ENCODE measurements at regions not wholly inside any gene's neighbourhood (a gene's known extent, or its start where the extent isn't known, plus 50 kb on each side); places are given as distances from the start of the nearest gene placed in this dataset.
"Not testable (repeated sequence)": the region's sequence is repeated elsewhere in the genome, so short reads cannot be mapped to it uniquely, and the experiment has no call there.

- no peak for DNase-seq
Observed at GRCh38 chr19:27890206-27890605, 1322.7 kb downstream of the UQCRFS1 start.

DNA sequence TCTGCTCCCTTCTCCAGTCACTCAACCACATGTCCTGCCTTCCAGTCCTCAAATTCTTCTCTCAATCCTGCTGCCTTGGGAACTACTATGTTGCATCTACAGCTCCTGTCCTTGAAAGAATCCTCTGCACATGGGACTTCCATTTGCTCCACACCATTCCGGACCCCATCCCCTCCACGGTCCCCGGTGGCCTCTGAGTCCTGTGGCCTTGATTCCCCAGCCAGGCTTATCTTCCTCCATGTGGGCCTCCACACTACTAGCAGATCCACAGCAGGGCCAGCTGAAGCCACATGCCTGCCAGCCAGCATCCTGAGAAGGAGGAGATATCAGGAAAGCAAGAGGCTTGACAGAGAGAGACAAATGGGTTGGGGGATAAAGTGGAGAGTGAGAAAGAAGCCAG, 1323.8 kb downstream of the UQCRFS1 start:
- no peak for DNase-seq

DNA sequence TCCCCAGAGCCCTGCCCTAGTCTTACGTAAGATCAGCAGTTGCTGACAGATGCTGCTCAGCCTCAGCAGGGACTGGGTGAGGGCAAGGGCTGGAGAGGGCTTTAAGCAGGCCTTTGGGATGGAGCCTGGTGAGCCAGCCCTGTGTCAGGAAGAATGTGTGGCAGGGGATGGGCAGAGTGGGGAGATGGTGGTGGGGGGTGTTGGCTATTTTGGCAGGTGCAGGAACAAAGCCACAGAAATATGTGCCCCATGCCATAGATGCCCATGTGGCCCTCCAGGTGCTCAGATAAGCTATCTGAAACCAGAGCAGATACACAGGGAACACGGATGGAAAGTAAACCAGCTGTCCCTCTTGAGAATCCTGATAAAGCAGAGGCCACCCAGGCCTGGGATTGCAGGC, 1325.0 kb downstream of the UQCRFS1 start:
- no peak for DNase-seq

- DNase-seq: no peak
Observed at GRCh38 chr19:27885359-27885758, 1327.6 kb downstream of the UQCRFS1 start.

DNA sequence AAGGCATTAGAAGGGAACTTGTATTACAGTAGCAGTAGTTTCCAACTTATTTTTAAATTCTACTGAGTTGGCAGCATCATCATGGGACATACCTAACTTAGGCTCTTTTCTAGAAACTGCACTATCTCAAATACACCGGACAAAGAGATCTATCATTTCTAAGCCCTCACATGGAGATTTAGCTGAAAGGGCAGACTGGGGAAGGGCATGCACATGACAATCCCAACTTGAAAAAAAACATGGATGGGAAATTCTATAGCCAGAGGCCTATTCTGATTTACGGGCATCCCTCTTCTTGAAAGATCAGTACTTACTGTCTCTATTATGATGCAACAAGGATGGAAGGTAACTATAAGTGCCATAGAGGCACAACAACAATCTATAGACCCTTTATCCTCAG, 1328.6 kb downstream of the UQCRFS1 start:
- no peak for DNase-seq

GRCh38 chr19:27881213-27881612, 1331.7 kb downstream of the UQCRFS1 start:
- DNase-seq: no peak

GRCh38 chr19:27876976-27877512, 1335.9 kb downstream of the UQCRFS1 start:
- DNase-seq: no peak

DNA sequence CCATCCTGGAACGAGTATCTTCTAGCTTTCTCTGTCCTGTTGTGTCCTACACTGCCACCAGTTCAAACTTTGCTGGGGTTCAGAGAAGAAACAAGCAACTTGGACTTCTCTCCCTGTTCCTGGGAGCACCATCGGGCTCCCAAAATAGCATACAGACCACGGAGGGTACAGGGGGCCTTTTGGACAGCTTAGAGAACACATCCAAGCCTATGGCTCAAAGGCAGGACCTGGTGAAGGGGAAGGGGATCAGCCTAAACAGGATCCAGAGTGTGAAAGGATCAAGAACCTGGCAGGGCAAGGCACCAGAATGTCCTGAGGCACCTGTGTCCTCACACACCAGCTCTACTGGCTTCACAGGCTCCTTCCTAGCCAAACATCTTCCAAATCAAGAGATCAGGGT, 1336.5 kb downstream of the UQCRFS1 start:
- no peak for DNase-seq

DNA sequence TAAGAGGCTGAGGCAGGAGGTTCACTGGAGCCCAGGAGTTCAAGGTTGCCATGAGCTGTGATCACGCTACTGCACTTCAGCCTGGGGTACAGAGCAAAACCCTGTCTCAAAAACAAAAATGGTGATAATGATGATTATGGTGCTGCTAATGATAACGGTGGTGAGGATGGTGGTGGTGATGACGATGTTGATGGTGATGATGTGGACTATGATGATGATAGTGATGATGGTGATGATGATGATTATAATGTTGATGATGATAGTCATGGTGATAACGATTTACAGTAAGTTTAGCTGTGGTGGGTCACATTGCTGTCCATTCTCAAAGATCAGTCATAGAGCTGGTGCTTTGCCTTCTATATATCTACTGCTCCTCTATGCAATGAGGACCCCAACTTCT, 1340.6 kb downstream of the UQCRFS1 start:
- no peak for DNase-seq

DNA sequence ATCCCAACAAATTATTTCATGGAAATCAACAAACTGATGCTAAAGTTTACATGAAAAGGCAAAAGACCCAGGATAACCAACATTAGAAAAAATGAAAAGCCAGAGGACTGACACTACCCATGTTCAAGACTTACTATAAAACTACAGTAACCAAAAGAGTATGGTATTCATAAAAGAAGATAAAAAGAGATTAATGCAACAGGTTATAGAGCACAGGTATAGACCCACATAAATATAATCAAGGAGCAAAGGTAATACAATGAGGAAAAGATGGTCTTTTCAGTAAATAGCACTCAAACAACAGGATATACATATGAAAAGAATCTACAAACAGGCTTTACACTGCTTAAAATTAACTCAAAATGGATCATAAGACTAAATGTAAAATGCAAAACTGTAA, 1342.7 kb downstream of the UQCRFS1 start:
- DNase-seq: no peak

DNA sequence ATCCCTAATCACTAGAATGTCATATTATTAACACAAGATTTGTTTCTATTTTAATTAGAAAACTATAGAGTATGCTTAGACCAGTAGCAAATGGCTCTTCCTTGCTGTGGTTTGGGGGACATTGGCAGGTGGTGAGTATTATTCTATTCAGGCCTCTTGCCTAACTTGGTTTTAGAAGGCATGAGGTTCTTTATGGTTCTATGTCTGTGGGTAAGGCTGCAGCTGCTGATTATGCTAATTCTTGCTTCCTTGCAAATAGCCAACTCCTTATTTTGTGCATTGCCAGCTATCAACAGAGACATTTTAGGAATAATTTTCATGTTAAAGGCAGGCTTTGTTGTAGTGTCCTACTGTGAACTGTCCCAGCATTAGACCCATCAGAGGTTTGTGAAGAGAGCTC, 1344.9 kb downstream of the UQCRFS1 start:
- DNase-seq: no peak

GRCh38 chr19:27865927-27866777, 1346.8 kb downstream of the UQCRFS1 start:
- DNase-seq: no peak

- DNase-seq: no peak
Observed at GRCh38 chr19:27861411-27861975, 1351.5 kb downstream of the UQCRFS1 start.

DNA sequence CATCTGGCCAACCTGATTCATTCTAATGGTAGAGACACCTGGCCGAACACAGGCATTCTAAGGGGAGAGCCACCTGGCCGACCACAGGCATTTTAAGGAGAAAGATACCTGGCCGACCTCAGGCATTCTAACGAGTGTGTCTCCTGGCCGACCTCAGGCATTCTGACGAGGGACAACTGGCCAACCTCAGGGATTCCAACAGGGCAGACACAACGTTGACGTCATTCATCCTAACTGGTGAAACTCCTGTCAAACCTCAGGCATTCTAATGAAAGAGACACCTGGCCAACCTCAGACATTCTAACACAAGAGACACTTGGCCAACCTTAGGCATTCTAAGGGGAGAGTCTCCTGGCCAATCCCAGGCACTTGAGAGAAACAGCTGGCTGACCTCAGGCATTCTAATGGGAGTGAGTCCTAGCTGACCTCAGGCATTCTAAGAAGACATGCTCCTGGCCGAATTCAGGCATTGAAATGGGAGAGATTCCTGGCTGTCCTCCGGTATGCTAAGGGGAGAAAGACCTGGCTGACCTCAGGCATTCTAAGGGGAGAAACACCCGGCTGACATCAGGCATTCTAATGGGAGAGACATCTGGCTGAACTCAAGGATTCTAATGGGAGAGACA, 1352.5 kb downstream of the UQCRFS1 start:
- no peak for DNase-seq

GRCh38 chr19:27859689-27860088, 1353.3 kb downstream of the UQCRFS1 start:
- DNase-seq: no peak

DNA sequence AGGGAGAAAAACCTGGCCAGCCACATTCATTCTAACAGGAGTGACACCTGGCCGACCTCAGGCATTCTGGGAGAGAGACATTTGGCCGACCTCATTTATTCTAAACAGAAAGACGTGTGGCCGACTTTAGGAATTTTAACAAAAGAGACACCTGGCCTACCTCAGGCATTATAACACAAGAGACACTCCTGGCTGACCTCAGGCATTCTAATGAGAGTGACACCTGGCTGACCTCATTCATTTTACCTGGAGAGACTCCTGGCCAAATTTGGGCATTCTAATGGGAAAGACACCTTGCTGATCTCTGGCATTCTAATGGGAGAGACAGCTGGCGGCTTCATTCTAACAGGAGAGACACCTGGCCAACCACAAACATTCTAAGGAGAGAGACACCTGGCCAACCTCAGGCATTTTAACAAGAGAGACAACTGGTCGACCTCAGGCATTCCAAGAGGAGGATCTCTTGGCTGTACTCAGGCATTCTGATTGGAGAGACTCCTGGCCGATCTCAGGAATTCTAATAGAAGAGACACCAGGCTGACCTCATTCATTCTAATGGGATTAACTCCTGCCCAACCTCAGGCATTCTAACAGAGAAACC, 1353.9 kb downstream of the UQCRFS1 start:
- DNase-seq: no peak

DNA sequence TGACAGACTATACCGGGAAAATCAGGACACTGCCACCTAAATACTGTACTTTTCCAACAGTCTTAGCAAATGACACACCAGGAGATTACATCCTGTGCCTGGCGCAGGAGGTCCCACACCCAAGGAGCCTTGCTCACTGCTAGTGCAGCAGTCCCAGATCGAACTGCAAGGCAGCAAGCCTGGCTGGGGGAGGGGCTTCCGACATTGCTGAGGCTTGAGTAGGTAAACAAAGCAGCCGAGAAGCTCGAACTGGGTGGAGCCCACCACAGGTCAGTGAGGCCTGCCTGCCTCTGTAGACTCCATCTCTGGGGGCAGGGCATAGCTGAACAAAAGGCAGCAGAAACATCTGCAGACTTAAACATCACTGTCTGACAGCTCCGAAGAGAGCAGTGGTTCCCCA, 1360.0 kb downstream of the UQCRFS1 start:
- DNase-seq: not testable (repeated sequence)

GRCh38 chr19:27851543-27852060, 1361.3 kb downstream of the UQCRFS1 start:
- no peak for DNase-seq

DNA sequence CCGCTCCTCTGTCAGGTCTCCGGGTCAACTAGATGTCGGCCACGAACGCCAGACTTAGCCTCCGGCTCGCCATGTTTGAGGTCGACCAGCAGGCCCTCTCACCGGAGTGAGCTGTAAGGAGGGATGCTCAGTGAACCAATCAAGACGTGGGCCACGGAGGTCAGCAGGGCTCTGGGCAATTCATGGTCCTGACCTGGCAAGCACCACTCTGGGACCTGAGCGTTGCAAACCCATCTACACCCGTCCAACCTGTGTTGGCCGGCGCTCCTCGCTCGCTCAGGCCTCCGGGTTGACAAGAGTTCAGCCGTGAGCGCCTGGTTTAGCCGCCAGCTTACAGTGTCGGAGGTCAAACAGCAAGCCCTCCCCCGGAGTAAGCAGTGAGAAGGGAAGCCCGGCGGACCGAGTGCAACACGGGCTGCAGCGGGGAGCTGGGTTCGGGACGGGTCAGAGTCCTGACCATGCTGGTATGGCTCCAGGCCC, 1361.9 kb downstream of the UQCRFS1 start:
- DNase-seq: no peak

DNA sequence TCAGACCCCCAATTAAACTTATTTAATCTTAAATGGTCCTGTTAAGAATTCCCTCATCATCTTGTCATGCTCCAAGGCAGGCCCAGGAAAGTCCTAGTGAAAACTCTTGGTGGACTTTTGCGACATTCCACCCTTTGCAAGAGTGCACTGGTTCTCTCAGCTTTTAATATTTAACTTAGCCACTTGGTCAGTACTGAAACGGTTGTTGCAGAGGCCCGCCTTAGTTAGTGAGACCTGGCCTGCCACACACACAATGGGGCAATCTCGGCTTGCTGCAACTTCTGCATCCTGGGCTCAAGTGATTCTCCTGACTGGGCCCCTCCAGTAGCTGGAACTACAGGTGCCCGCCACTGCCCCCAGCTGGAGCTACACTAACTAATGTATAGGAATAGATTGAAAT, 1366.0 kb downstream of the UQCRFS1 start:
- DNase-seq: no peak

- DNase-seq: no peak
Observed at GRCh38 chr19:27844261-27844660, 1368.7 kb downstream of the UQCRFS1 start.

DNA sequence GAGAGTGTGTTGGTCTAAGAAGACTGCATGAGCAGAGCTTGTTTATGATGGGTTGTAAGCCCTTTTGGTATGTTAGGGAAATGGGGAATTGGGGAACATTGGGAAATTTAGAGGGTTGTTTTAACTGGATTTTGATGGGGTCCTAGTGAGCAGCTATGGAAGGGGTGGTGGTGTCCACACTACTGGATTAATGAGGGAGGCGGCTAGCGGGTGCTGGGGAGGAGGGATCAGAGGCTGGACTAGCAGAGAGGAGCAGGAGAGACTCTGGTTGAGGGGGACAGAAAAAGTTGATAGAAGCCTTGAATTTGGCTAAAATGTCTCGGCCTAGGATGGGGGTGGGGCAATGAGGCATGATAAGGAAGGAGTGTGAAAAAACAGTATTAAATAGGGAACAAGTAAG, 1369.1 kb downstream of the UQCRFS1 start:
- DNase-seq: no peak

GRCh38 chr19:27833031-27833430, 1379.9 kb downstream of the UQCRFS1 start:
- no peak for DNase-seq
